H1 (cell line): ENCODE measurements at regions not wholly inside any gene's neighbourhood (a gene's known extent, or its start where the extent isn't known, plus 50 kb on each side); places are given as distances from the start of the nearest gene placed in this dataset.

ENCODE experiments used
- CTCF ChIA-PET: fragments of 300-600 bp; sonication (Branson Sonifier 250); formaldehyde crosslinking; loops from one replicate; lab custom pipeline; 2021; ENCODE audit not compliant: partially characterized antibody; lab: Charles Lee
- POLR2A ChIA-PET: fragments of 300-600 bp; sonication (Branson Sonifier 250); formaldehyde crosslinking; loops from one replicate; lab custom pipeline; 2021; ENCODE audit warnings: inconsistent platforms; ENCODE audit not compliant: partially characterized antibody; lab: Charles Lee
- DNase-seq, 2 experiments: peaks; one replicate each; pipeline versions ENCODE4 v3.0.0 to v3.0.0-alpha.2; 2010 to 2022; ENCODE audit warnings: low spot score in 2 of 2, low read depth in 1 of 2, mixed read lengths in 1 of 2
- FAIRE-seq: peaks from 2 replicates; lab custom pipeline; 2011; peaks lifted over from hg19 to GRCh38; lab: Jason Lieb, UNC
- H2AFZ ChIP-seq: 2 replicates; pipeline ENCODE4 v1.8.1; 2012; ENCODE audit warnings: low read length, inconsistent platforms
- H2AK5ac ChIP-seq: 2 replicates; pipeline ENCODE4 v1.6.1; 2013; ENCODE audit warnings: low read depth, low read length
- H2BK120ac ChIP-seq: replicated peaks from 2 replicates; pipeline ENCODE3; 2013; ENCODE audit warnings: low read depth, low read length, inconsistent platforms
- H2BK12ac ChIP-seq: 2 replicates; pipeline ENCODE4 v1.6.1; 2013; ENCODE audit warnings: low read depth, low read length
- H2BK15ac ChIP-seq: 2 replicates; pipeline ENCODE4 v1.6.1; 2013; ENCODE audit warnings: low read length
- H2BK20ac ChIP-seq: 2 replicates; pipeline ENCODE4 v1.6.1; 2013; ENCODE audit warnings: low read length
- H2BK5ac ChIP-seq: 2 replicates; pipeline ENCODE4 v1.6.1; 2013; ENCODE audit warnings: low read depth, low read length
- H3K14ac ChIP-seq: 2 replicates; pipeline ENCODE4 v1.6.1; 2013; ENCODE audit warnings: inconsistent platforms; ENCODE audit not compliant: insufficient read length
- H3K18ac ChIP-seq: 2 replicates; pipeline ENCODE4 v1.6.1; 2013; ENCODE audit warnings: low read length; ENCODE audit errors: extremely low read depth
- H3K23ac ChIP-seq: 2 replicates; pipeline ENCODE4 v1.6.1; 2013; ENCODE audit warnings: inconsistent platforms; ENCODE audit not compliant: insufficient read length
- H3K23me2 ChIP-seq: 2 replicates; pipeline ENCODE4 v1.6.1; 2013; ENCODE audit warnings: low read depth, low read length
- H3K27ac ChIP-seq: 2 replicates; pipeline ENCODE4 v1.6.1; 2011; ENCODE audit warnings: low read depth, low read length, inconsistent platforms
- H3K27me3 ChIP-seq, 4 experiments: replicated peaks in 1 of 4; 1 replicate in 1 of 4; 2 replicates in 3 of 4; pipeline versions ENCODE4 v1.6.1 to v1.8.1; 2011 to 2013; ENCODE audit warnings: low read length in 3 of 4, mild to moderate bottlenecking in 3 of 4, inconsistent platforms in 2 of 4, mixed read lengths in 2 of 4, moderate library complexity in 1 of 4; ENCODE audit not compliant: control insufficient read depth in 3 of 4, insufficient read depth in 3 of 4; ENCODE audit errors: extremely low read depth in 1 of 4
- H3K36me3 ChIP-seq, 4 experiments: 2 replicates each; pipeline versions ENCODE4 v1.6.1 to v1.8.1; 2011 to 2013; ENCODE audit warnings: mild to moderate bottlenecking in 4 of 4, low read length in 3 of 4, moderate library complexity in 2 of 4, control low read depth in 1 of 4, inconsistent platforms in 1 of 4; ENCODE audit not compliant: insufficient read depth in 4 of 4, control insufficient read depth in 2 of 4
- H3K4ac ChIP-seq: replicated peaks from 2 replicates; pipeline ENCODE3; 2013; ENCODE audit warnings: low read length, low read depth, mixed read lengths, inconsistent platforms; ENCODE audit not compliant: insufficient read length
- H3K4me1 ChIP-seq, 4 experiments: replicated peaks in 1 of 4; 1 replicate in 1 of 4; 2 replicates in 3 of 4; pipeline versions ENCODE4 v1.6.1 to v1.8.1; 2011 to 2013; ENCODE audit warnings: low read length in 3 of 4, inconsistent platforms in 2 of 4, mixed read lengths in 1 of 4; ENCODE audit not compliant: insufficient read depth in 4 of 4, control insufficient read depth in 3 of 4
- H3K4me2 ChIP-seq, 2 experiments: 2 replicates each; pipeline versions ENCODE4 v1.6.1 to v1.8.1; 2011 to 2013; ENCODE audit warnings: low read depth in 2 of 2, low read length in 2 of 2, control low read depth in 1 of 2, inconsistent platforms in 1 of 2, mild to moderate bottlenecking in 1 of 2; ENCODE audit not compliant: insufficient read depth in 1 of 2
- H3K4me3 ChIP-seq, 4 experiments: fragments of 200-600, 300-600 bp in 1 of 4; sonication (generic), shearing (Covaris generic), sonication (Bioruptor Twin) in 1 of 4; 2 replicates each; pipeline versions ENCODE4 v1.5.1 to v1.8.1; 2011 to 2016; ENCODE audit warnings: low read length in 4 of 4, low read depth in 3 of 4, control low read depth in 2 of 4, inconsistent platforms in 2 of 4, mild to moderate bottlenecking in 2 of 4, mixed read lengths in 1 of 4, moderate library complexity in 1 of 4; ENCODE audit not compliant: insufficient read depth in 2 of 4; ENCODE audit errors: extremely low read depth in 1 of 4
- H3K56ac ChIP-seq: replicated peaks from 2 replicates; pipeline ENCODE3; 2013; ENCODE audit warnings: low read depth, mild to moderate bottlenecking, mixed read lengths, low read length, inconsistent platforms; ENCODE audit not compliant: insufficient read length
- H3K79me1 ChIP-seq: 2 replicates; pipeline ENCODE4 v1.6.1; 2013; ENCODE audit warnings: low read depth, low read length, control low read depth
- H3K79me2 ChIP-seq, 2 experiments: 2 replicates each; pipeline versions ENCODE4 v1.6.1 to v1.8.1; 2012 to 2013; ENCODE audit warnings: low read length in 2 of 2, mild to moderate bottlenecking in 2 of 2, inconsistent platforms in 1 of 2; ENCODE audit not compliant: insufficient read depth in 2 of 2, control insufficient read depth in 1 of 2
- H3K9ac ChIP-seq, 4 experiments: replicated peaks in 1 of 4; 1 replicate in 1 of 4; 2 replicates in 3 of 4; pipeline versions ENCODE4 v1.6.1 to v1.8.1; 2011 to 2013; ENCODE audit warnings: low read depth in 3 of 4, low read length in 3 of 4, control low read depth in 2 of 4, mild to moderate bottlenecking in 2 of 4, moderate library complexity in 2 of 4, inconsistent platforms in 1 of 4; ENCODE audit errors: extremely low read depth in 1 of 4
- H3K9me3 ChIP-seq, 2 experiments: 2 replicates each; pipeline versions ENCODE4 v1.6.1 to v1.8.1; 2012 to 2013; ENCODE audit warnings: mild to moderate bottlenecking in 2 of 2, moderate library complexity in 2 of 2, control low read depth in 1 of 2, inconsistent platforms in 1 of 2, low read depth in 1 of 2, low read length in 1 of 2, mixed read lengths in 1 of 2; ENCODE audit not compliant: insufficient read depth in 2 of 2
- H4K20me1 ChIP-seq, 2 experiments: replicated peaks in 1 of 2; 2 replicates each; pipeline versions ENCODE3 to v1.8.1; 2011 to 2013; ENCODE audit warnings: inconsistent platforms in 2 of 2, low read length in 2 of 2, mild to moderate bottlenecking in 1 of 2; ENCODE audit not compliant: insufficient read depth in 2 of 2, control insufficient read depth in 1 of 2
- H4K5ac ChIP-seq: 2 replicates; pipeline ENCODE4 v1.6.1; 2013; ENCODE audit warnings: low read length, low read depth, mixed read lengths, inconsistent platforms; ENCODE audit not compliant: insufficient read length
- H4K8ac ChIP-seq: 2 replicates; pipeline ENCODE4 v1.8.0; 2013; ENCODE audit warnings: mild to moderate bottlenecking, moderate library complexity, low read length, inconsistent platforms; ENCODE audit not compliant: insufficient read depth; ENCODE audit errors: extremely low read depth
- H4K91ac ChIP-seq: replicated peaks from 2 replicates; pipeline ENCODE3; 2013; ENCODE audit warnings: low read length, mixed read lengths, inconsistent platforms; ENCODE audit not compliant: insufficient read length
- WGBS, 2 experiments: shearing (Covaris generic) in 1 of 2; methylation state at CpG; one replicate each; pipeline versions ENCODE4 v1.1.6 to v1.1.7; 2013 to 2015; ENCODE audit warnings: low lambda C conversion rate in 2 of 2, mixed read lengths in 2 of 2, inconsistent platforms in 1 of 2, low coverage in 1 of 2, missing lambda C conversion rate in 1 of 2; ENCODE audit not compliant: insufficient replicate concordance in 2 of 2, insufficient coverage in 1 of 2, insufficient read length in 1 of 2; ENCODE audit errors: extremely low coverage in 1 of 2, missing lambda C conversion rate in 1 of 2; 5-methylcytosine and 5-hydroxymethylcytosine counted together
- TF ChIP-seq, protein P1 (sequence below), 3 experiments: IDR thresholded peaks; 1 replicate in 2 of 3; 2 replicates in 1 of 3; pipeline versions ENCODE4 v1.5.1 to v1.6.1; 2011; ENCODE audit warnings: low read length in 3 of 3, mild to moderate bottlenecking in 3 of 3, inconsistent platforms in 2 of 3, low read depth in 1 of 3, moderate library complexity in 1 of 3; ENCODE audit not compliant: insufficient read depth in 1 of 3; ENCODE audit errors: control extremely low read depth in 1 of 3

- Histone ChIP-seq H2BK20ac (no peak overlapping the region), H3K9ac (no peak overlapping the region), H3K23ac (no peak overlapping the region), H3K4me3 (no peak overlapping the region), H2BK12ac (no peak overlapping the region), H3K23me2 (no peaks in the 10 kb centered on the region), H3K36me3 (no peaks in the 10 kb centered on the region), H3K18ac (no peak overlapping the region), H3K4me1 (peaks cover 4 to 6% (median 5%) of the 10 kb centered on the region in 4 experiments; a peak in 5 of 7 replicates), H4K5ac (no peak overlapping the region), H2BK15ac (no peak overlapping the region), H2BK5ac (no peak overlapping the region), H4K20me1 (no peaks in the 10 kb centered on the region), H3K4ac (peak overlapping the region; percentile 59), H3K4me2 (no peak overlapping the region), H4K91ac (peak overlapping the region; percentile 59), H3K27me3 (no peaks in the 10 kb centered on the region), H3K79me1 (no peaks in the 10 kb centered on the region), H3K9me3 (no peaks in the 10 kb centered on the region), H2AK5ac (no peak overlapping the region), H3K14ac (no peak overlapping the region), H3K56ac (no peak overlapping the region), H2AFZ (no peak overlapping the region), H4K8ac (no peak overlapping the region; the same call in 1 of the 2 replicates), H3K27ac (no peak overlapping the region), H3K79me2 (no peaks in the 10 kb centered on the region), H2BK120ac (no peak overlapping the region)
- FAIRE-seq (no peak), DNase-seq (no peak)
- 91% methylated on average over 9 of the region's 11 CpGs; no CpG with 5 or more reads in 1 of the 2 experiments for WGBS, 2 experiments
- POLR2A ChIA-PET, result interaction anchor here (1.5 kb wide), 1 partner anchor 129 kb away, joined by 3 read pairs; the partner anchor contains the start of gene SLC44A1
- CTCF ChIA-PET, result interaction anchor here (0.7 to 0.8 kb wide), 2 partner anchors 14 to 19 kb away, joined by 3 read pairs; no protein-coding TSS in a partner anchor
- TF ChIP-seq, protein P1, sequence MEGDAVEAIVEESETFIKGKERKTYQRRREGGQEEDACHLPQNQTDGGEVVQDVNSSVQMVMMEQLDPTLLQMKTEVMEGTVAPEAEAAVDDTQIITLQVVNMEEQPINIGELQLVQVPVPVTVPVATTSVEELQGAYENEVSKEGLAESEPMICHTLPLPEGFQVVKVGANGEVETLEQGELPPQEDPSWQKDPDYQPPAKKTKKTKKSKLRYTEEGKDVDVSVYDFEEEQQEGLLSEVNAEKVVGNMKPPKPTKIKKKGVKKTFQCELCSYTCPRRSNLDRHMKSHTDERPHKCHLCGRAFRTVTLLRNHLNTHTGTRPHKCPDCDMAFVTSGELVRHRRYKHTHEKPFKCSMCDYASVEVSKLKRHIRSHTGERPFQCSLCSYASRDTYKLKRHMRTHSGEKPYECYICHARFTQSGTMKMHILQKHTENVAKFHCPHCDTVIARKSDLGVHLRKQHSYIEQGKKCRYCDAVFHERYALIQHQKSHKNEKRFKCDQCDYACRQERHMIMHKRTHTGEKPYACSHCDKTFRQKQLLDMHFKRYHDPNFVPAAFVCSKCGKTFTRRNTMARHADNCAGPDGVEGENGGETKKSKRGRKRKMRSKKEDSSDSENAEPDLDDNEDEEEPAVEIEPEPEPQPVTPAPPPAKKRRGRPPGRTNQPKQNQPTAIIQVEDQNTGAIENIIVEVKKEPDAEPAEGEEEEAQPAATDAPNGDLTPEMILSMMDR (IDR thresholded peaks at IDR 0.05; ENCODE audit: control extremely low read depth in 1 of 3, insufficient read depth in 1 of 3, low read depth in 1 of 3, low read length in 3 of 3), result no peak
These were observed 129.3 kb upstream of the SLC44A1 start for GRCh38 chr9:105114964-105115728.
